Mucosa of descending colon (tissue), 3 donors: ENCODE measurements at regions not wholly inside any gene's neighbourhood (a gene's known extent, or its start where the extent isn't known, plus 50 kb on each side); places are given as distances from the start of the nearest gene placed in this dataset.
"Not testable (repeated sequence)": the region's sequence is repeated elsewhere in the genome, so short reads cannot be mapped to it uniquely, and the experiment has no call there.

ENCODE experiments used
- ATAC-seq: fragments of 200-7000 bp; cut with Tn5 transposase; one replicate; pipeline ENCODE4 v1.9.1; 2020; ENCODE audit warnings: mild to moderate bottlenecking, moderate library complexity
- DNase-seq, 3 donors: peaks; one replicate each; pipeline ENCODE4 v3.0.0-alpha.2; 2020
- H3K36me3 ChIP-seq: fragments of 200-600 bp; one replicate; pipeline ENCODE4 v1.8.0; 2021; ENCODE audit warnings: low read depth, mild to moderate bottlenecking
- H3K4me1 ChIP-seq: fragments of 200-600 bp; one replicate; pipeline ENCODE4 v1.8.0; 2021; ENCODE audit warnings: low read depth, mild to moderate bottlenecking
- H3K4me3 ChIP-seq: fragments of 200-600 bp; one replicate; pipeline ENCODE4 v1.8.0; 2021; ENCODE audit warnings: mild to moderate bottlenecking
- H3K9me3 ChIP-seq: fragments of 200-600 bp; one replicate; pipeline ENCODE4 v1.8.0; 2021; ENCODE audit warnings: mild to moderate bottlenecking
- intact Hi-C, 2 donors: fragments of 100-400 bp; cut with DNase I in 1 of 2; cut with micrococcal nuclease in 1 of 2; formaldehyde crosslinking; loops; one replicate each; pipeline versions ENCODE4 v1.11.0 to v1.11.1; 2022; cut with DNase I, micrococcal nuclease
- TF ChIP-seq, protein P1 (sequence below): fragments of 200-600 bp; IDR thresholded peaks from one replicate; pipeline ENCODE4 v1.8.0; 2022; ENCODE audit warnings: antibody characterized with exemption, mild to moderate bottlenecking
- donor health status: DM: no; HTN: no; CAD: no; lungs with moderate emphysema.
- donor health status: DM: no; HTN: no; CAD: no.
- donor health status: DM: no; HTN: yes; CAD: no.

DNA sequence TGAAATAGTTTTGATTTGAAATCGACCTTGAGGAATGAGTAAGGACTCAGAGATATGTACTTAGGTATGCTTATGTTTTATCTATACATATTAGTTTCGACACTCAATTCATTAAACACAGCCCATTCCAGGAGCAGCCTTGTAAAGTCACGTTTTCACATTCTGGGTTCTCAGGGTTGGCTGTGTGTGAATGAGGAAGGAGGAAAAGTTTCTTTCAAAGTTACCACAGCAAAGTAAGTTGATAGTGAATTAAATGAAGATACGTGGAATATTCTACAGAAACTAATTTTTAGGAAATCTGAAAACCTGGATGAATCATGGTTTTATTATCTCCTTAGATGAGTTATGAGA, 133.5 kb downstream of the C3orf38 start:
- TF ChIP-seq, protein P1, sequence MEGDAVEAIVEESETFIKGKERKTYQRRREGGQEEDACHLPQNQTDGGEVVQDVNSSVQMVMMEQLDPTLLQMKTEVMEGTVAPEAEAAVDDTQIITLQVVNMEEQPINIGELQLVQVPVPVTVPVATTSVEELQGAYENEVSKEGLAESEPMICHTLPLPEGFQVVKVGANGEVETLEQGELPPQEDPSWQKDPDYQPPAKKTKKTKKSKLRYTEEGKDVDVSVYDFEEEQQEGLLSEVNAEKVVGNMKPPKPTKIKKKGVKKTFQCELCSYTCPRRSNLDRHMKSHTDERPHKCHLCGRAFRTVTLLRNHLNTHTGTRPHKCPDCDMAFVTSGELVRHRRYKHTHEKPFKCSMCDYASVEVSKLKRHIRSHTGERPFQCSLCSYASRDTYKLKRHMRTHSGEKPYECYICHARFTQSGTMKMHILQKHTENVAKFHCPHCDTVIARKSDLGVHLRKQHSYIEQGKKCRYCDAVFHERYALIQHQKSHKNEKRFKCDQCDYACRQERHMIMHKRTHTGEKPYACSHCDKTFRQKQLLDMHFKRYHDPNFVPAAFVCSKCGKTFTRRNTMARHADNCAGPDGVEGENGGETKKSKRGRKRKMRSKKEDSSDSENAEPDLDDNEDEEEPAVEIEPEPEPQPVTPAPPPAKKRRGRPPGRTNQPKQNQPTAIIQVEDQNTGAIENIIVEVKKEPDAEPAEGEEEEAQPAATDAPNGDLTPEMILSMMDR = no peak
- ATAC-seq = no peak
- Histone ChIP-seq H3K4me3 (no peak overlapping the region), H3K4me1 (peaks cover 3% of the 10 kb centered on the region), H3K36me3 (no peaks in the 10 kb centered on the region), H3K9me3 (no peaks in the 10 kb centered on the region)
- no peak for DNase-seq
- intact Hi-C loops = no loop called here

DNA sequence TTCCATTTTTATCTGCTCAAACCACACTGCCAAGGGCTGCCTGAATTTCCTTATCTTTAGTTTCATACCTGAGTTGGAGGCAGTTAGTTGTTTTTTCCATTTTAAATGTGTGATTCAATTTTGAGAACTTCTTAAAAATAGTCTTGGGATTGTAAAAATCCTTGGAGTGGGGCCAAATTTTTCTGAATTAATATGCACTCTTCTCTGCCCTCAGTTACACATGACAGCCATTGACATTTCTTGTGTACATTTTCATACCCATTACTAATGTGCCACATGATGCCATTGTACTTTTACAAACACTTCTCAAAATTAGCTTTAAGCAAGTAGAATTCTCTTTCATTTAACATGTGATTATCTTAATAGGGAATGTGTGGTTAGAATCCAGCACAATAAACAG, 141.7 kb downstream of the C3orf38 start:
- no peak for DNase-seq
- Histone ChIP-seq H3K4me1 (no peaks in the 10 kb centered on the region), H3K36me3 (no peaks in the 10 kb centered on the region), H3K4me3 (no peak overlapping the region), H3K9me3 (no peaks in the 10 kb centered on the region)
- TF ChIP-seq, protein P1 = no peak
- no peak for ATAC-seq
- intact Hi-C loops = no loop called here

DNA sequence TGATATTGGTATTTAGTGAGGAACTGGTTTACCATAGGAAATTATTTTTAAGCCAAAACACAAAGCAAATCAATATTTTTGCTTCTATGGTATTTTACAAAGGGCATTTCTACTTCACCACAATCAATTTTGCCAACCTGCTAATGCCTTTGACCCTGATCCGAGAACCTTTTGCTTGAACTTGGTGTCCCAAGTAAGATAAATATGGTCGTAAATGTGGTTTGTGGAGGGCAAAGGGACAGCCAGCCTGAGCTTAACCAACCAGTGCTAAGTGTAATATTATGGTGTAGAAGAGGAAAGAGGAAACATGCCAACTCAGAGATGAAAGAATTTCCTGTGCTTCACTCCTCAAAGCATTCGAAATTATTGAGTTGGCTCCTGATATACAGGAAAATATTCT, 148.4 kb downstream of the C3orf38 start:
- Histone ChIP-seq H3K4me3 (no peak overlapping the region), H3K9me3 (no peaks in the 10 kb centered on the region), H3K4me1 (peaks cover 9% of the 10 kb centered on the region), H3K36me3 (no peaks in the 10 kb centered on the region)
- intact Hi-C loops = no loop called here
- TF ChIP-seq, protein P1 = no peak
- DNase-seq (peak in 1 of 3 donors; percentile 52), ATAC-seq (peak; percentile 92)

- no peak for DNase-seq
Observed at GRCh38 chr3:88301273-88301995, 151.7 kb downstream of the C3orf38 start.

GRCh38 chr3:88301996-88302393, 152.2 kb downstream of the C3orf38 start:
- DNase-seq = no peak
- no peak for ATAC-seq
- H3K36me3 ChIP-seq = no peaks in the 10 kb centered on the region
- H3K4me1 ChIP-seq = peaks cover 9% of the 10 kb centered on the region
- TF ChIP-seq, protein P1 = no peak
- no peak overlapping the region for H3K4me3 ChIP-seq
- no peaks in the 10 kb centered on the region for H3K9me3 ChIP-seq
- intact Hi-C loops = no loop called here

More at GRCh38 chr3:88301273-88301995, 151.7 kb downstream of the C3orf38 start:
- ATAC-seq = peak; percentile 49
- peaks cover 9% of the 10 kb centered on the region for H3K4me1 ChIP-seq
- H3K9me3 ChIP-seq = no peaks in the 10 kb centered on the region
- intact Hi-C loops = no loop called here
- H3K4me3 ChIP-seq = no peak overlapping the region
- TF ChIP-seq, protein P1 = no peak
- H3K36me3 ChIP-seq = no peaks in the 10 kb centered on the region

GRCh38 chr3:88303331-88303904, 153.7 kb downstream of the C3orf38 start:
- H3K4me1 ChIP-seq, H3K36me3 ChIP-seq, intact Hi-C loops, ATAC-seq, H3K9me3 ChIP-seq, DNase-seq, H3K4me3 ChIP-seq: not testable (repeated sequence)
